Gastroesophageal sphincter (tissue), 4 donors: ENCODE measurements at regions not wholly inside any gene's neighbourhood (a gene's known extent, or its start where the extent isn't known, plus 50 kb on each side); places are given as distances from the start of the nearest gene placed in this dataset.

ENCODE experiments used
- ATAC-seq: fragments of 150-250 bp; one replicate; pipeline ENCODE4 v1.9.1; 2016; ENCODE audit warnings: mild to moderate bottlenecking, moderate library complexity
- H3K27ac ChIP-seq, 4 donors: fragments of 200-600 bp; sonication (generic) in 3 of 4; 1 replicate in 3 of 4; 2 replicates in 1 of 4; pipeline ENCODE4 v1.5.1; 2016 to 2019
- H3K27me3 ChIP-seq: fragments of 200-600 bp; sonication (generic); one replicate; pipeline ENCODE4 v1.5.1; 2019
- H3K36me3 ChIP-seq, 2 donors: fragments of 200-600 bp; sonication (generic); one replicate each; pipeline ENCODE4 v1.5.1; 2019; ENCODE audit warnings: control low read depth in 1 of 2
- H3K4me1 ChIP-seq, 3 donors: fragments of 200-600 bp; sonication (generic); 1 replicate in 2 of 3; 2 replicates in 1 of 3; pipeline ENCODE4 v1.5.1; 2016 to 2019; ENCODE audit warnings: control low read depth in 2 of 3
- H3K4me3 ChIP-seq, 2 donors: fragments of 200-600 bp; sonication (generic); one replicate each; pipeline ENCODE4 v1.5.1; 2019; ENCODE audit warnings: mild to moderate bottlenecking in 1 of 2, moderate library complexity in 1 of 2
- H3K9me3 ChIP-seq, 3 donors: fragments of 200-600 bp; sonication (generic); one replicate each; pipeline ENCODE4 v1.5.1; 2017 to 2019; ENCODE audit warnings: control low read depth in 2 of 3
- CTCF ChIP-seq, 4 experiments: fragments of 200-600 bp in 2 of 4; fragments of 450-650 bp in 2 of 4; sonication (generic) in 1 of 4; IDR thresholded peaks; one replicate each; pipeline ENCODE4 v1.5.1; 2017 to 2019; ENCODE audit warnings: antibody characterized with exemption in 4 of 4, mild to moderate bottlenecking in 2 of 4, moderate library complexity in 2 of 4
- EP300 ChIP-seq: sonication (generic); formaldehyde crosslinking; IDR thresholded peaks from one replicate; pipeline ENCODE4 v1.6.1; 2017; ENCODE audit warnings: antibody characterized with exemption, mild to moderate bottlenecking
- POLR2A ChIP-seq, 2 donors: fragments of 450-650 bp; IDR thresholded peaks; one replicate each; pipeline ENCODE4 v1.6.1; 2017; ENCODE audit warnings: antibody characterized with exemption in 2 of 2, mild to moderate bottlenecking in 2 of 2, moderate library complexity in 1 of 2
- POLR2AphosphoS5 ChIP-seq: sonication (generic); formaldehyde crosslinking; IDR thresholded peaks from one replicate; pipeline ENCODE4 v1.6.1; 2017; ENCODE audit warnings: antibody characterized with exemption
- WGBS, 2 donors: methylation state at CpG; one replicate each; pipeline ENCODE4 v1.1.5; 2018; ENCODE audit warnings: low coverage in 1 of 2; 5-methylcytosine and 5-hydroxymethylcytosine counted together

- no peak for ATAC-seq
- Histone ChIP-seq H3K9me3 (no peaks in the 10 kb centered on the region), H3K4me1 (no peaks in the 10 kb centered on the region), H3K36me3 (no peaks in the 10 kb centered on the region), H3K27ac (no peak overlapping the region), H3K27me3 (peaks cover 31% of the 10 kb centered on the region), H3K4me3 (no peak overlapping the region)
- 17 to 84% methylated on average over 1 to 4 of the region's 4 CpGs for WGBS, 2 donors
- no peak for TF ChIP-seq EP300
- no peak for TF ChIP-seq POLR2AphosphoS5
- no peak for TF ChIP-seq POLR2A (IDR thresholded peaks at IDR 0.05)
- no peak for TF ChIP-seq CTCF (IDR thresholded peaks at IDR 0.05)
Observed at GRCh38 chr16:87108278-87108677, 208.9 kb downstream of the C16orf95 start.

- 83 to 100% methylated on average over 1 of the region's 1 CpG for WGBS, 2 donors
- Histone ChIP-seq H3K9me3 (no peaks in the 10 kb centered on the region), H3K36me3 (no peaks in the 10 kb centered on the region), H3K27me3 (peaks cover 30% of the 10 kb centered on the region), H3K27ac (no peak overlapping the region), H3K4me1 (no peaks in the 10 kb centered on the region), H3K4me3 (no peak overlapping the region)
- TF ChIP-seq EP300 (no peak), CTCF (IDR thresholded peaks at IDR 0.05) (no peak), POLR2A (IDR thresholded peaks at IDR 0.05) (no peak)
- no peak for ATAC-seq
Observed at GRCh38 chr16:87108941-87109340, 208.3 kb downstream of the C16orf95 start.

- H3K9me3 ChIP-seq, result no peaks in the 10 kb centered on the region
- peaks cover 26% of the 10 kb centered on the region for H3K27me3 ChIP-seq
- no peaks in the 10 kb centered on the region for H3K36me3 ChIP-seq
- no peak overlapping the region for H3K4me3 ChIP-seq
- 90 to 93% methylated on average over 2 to 5 of the region's 5 CpGs for WGBS, 2 donors
- ATAC-seq, result no peak
- H3K4me1 ChIP-seq, result no peaks in the 10 kb centered on the region
- no peak for TF ChIP-seq POLR2A (IDR thresholded peaks at IDR 0.05)
- no peak overlapping the region for H3K27ac ChIP-seq
Observed at GRCh38 chr16:87114832-87115231, 202.4 kb downstream of the C16orf95 start.

GRCh38 chr16:87115646-87116045, 201.5 kb downstream of the C16orf95 start:
- Histone ChIP-seq H3K36me3 (no peaks in the 10 kb centered on the region), H3K27me3 (peaks cover 34% of the 10 kb centered on the region), H3K9me3 (no peaks in the 10 kb centered on the region), H3K27ac (no peak overlapping the region), H3K4me1 (no peaks in the 10 kb centered on the region), H3K4me3 (no peak overlapping the region)
- TF ChIP-seq POLR2AphosphoS5, result no peak
- no peak for TF ChIP-seq CTCF (IDR thresholded peaks at IDR 0.05)
- no peak for TF ChIP-seq EP300
- TF ChIP-seq POLR2A (IDR thresholded peaks at IDR 0.05), result no peak
- WGBS, 2 donors, result 59 to 72% methylated on average over 4 to 6 of the region's 6 CpGs
- no peak for ATAC-seq

GRCh38 chr16:87117936-87118335, 199.3 kb downstream of the C16orf95 start:
- TF ChIP-seq CTCF (IDR thresholded peaks at IDR 0.05) (no peak), EP300 (no peak), POLR2A (IDR thresholded peaks at IDR 0.05) (no peak), POLR2AphosphoS5 (no peak)
- no peak for ATAC-seq
- WGBS, 2 donors, result 70% methylated on average over 3 of the region's 12 CpGs; no CpG with 5 or more reads in 1 of the 2 donors
- H3K4me3 ChIP-seq, result no peak overlapping the region
- H3K36me3 ChIP-seq, result no peaks in the 10 kb centered on the region
- no peaks in the 10 kb centered on the region for H3K9me3 ChIP-seq
- no peak overlapping the region for H3K27ac ChIP-seq
- peaks cover 32% of the 10 kb centered on the region for H3K27me3 ChIP-seq
- no peaks in the 10 kb centered on the region for H3K4me1 ChIP-seq

- Histone ChIP-seq H3K9me3 (peaks cover 0 to 9% (median 0%) of the 10 kb centered on the region in 3 donors), H3K27ac (no peak overlapping the region), H3K4me3 (no peak overlapping the region), H3K27me3 (peaks cover 43% of the 10 kb centered on the region), H3K4me1 (no peaks in the 10 kb centered on the region), H3K36me3 (no peaks in the 10 kb centered on the region)
- ATAC-seq, result no peak
- no peak for TF ChIP-seq POLR2A (IDR thresholded peaks at IDR 0.05)
- no peak for TF ChIP-seq POLR2AphosphoS5
- TF ChIP-seq EP300, result no peak
- no peak for TF ChIP-seq CTCF (IDR thresholded peaks at IDR 0.05)
- 69 to 95% methylated on average over 2 of the region's 2 CpGs for WGBS, 2 donors
Observed at GRCh38 chr16:87119168-87119567, 198.0 kb downstream of the C16orf95 start.
